ENCODE measurements at regions not wholly inside any gene's neighbourhood (a gene's known extent, or its start where the extent isn't known, plus 50 kb on each side); places are given as distances from the start of the nearest gene placed in this dataset.

DNA sequence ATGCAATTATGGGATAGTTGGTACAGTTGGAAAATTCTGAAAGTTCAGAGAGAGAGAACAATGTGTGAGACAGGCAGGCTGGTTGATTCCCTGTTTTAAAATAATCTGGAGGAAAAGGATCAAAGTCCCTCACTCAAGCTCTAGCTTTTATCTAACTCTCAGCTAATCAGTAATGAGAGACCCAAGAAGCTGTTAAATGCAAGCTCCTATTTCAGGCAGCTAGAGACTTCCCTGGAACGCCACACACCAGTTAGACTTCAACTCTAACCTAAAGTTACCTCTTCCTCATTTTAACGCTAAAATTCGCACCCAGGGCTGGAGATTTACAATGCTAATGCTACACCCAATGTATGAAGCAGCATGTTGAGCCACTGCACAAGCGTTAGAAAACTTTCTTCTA is 243.1 kb downstream of the EN1 start:
- TF ChIP-seq, protein P1, sequence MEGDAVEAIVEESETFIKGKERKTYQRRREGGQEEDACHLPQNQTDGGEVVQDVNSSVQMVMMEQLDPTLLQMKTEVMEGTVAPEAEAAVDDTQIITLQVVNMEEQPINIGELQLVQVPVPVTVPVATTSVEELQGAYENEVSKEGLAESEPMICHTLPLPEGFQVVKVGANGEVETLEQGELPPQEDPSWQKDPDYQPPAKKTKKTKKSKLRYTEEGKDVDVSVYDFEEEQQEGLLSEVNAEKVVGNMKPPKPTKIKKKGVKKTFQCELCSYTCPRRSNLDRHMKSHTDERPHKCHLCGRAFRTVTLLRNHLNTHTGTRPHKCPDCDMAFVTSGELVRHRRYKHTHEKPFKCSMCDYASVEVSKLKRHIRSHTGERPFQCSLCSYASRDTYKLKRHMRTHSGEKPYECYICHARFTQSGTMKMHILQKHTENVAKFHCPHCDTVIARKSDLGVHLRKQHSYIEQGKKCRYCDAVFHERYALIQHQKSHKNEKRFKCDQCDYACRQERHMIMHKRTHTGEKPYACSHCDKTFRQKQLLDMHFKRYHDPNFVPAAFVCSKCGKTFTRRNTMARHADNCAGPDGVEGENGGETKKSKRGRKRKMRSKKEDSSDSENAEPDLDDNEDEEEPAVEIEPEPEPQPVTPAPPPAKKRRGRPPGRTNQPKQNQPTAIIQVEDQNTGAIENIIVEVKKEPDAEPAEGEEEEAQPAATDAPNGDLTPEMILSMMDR (IDR thresholded peaks at IDR 0.05; ENCODE audit: low read depth, low read length, poor library complexity, severe bottlenecking), result no peak
- no peak for TF ChIP-seq EZH2phosphoT487 (IDR thresholded peaks at IDR 0.05; ENCODE audit: borderline replicate concordance, low read length)

All from DOHH2 (cell line).